ENCODE measurements at regions not wholly inside any gene's neighbourhood (a gene's known extent, or its start where the extent isn't known, plus 50 kb on each side); places are given as distances from the start of the nearest gene placed in this dataset.
"Not testable (repeated sequence)": the region's sequence is repeated elsewhere in the genome, so short reads cannot be mapped to it uniquely, and the experiment has no call there.

- no peak for TF ChIP-seq NFYB (CRISPR knock-in tag; conservative IDR thresholded peaks at IDR 0.05; ENCODE audit: low read depth)
- no peaks in the 10 kb centered on the region for H3K36me3 Mint-ChIP-seq
These were observed 238.9 kb downstream of the PHLDA1 start for GRCh38 chr12:75792687-75793086.

GRCh38 chr12:75790219-75790618 is 241.4 kb downstream of the PHLDA1 start:
- POLR2A ChIA-PET: interaction anchor here (0.5 kb wide), 1 partner anchor 122 kb away, joined by 4 read pairs; no protein-coding TSS in a partner anchor
- Mint-ChIP-seq H3K4me3 (no peak overlapping the region), H3K27me3 (ENCODE audit: low read depth) (no peaks in the 10 kb centered on the region; the same call in 1 of the 2 replicates), H3K4me1 (peaks cover 13% of the 10 kb centered on the region), H3K9me3 (no peaks in the 10 kb centered on the region), H3K36me3 (no peaks in the 10 kb centered on the region), H3K27ac (no peak overlapping the region)
- ATAC-seq: no peak
- TF ChIP-seq ZNF263 (CRISPR knock-in tag; IDR thresholded peaks at IDR 0.05; ENCODE audit: low read depth): no peak
- no peak for TF ChIP-seq PRRX2 (CRISPR knock-in tag; IDR thresholded peaks at IDR 0.05)
- no peak for TF ChIP-seq ZNF671 (CRISPR knock-in tag; IDR thresholded peaks at IDR 0.05)
- no peak for TF ChIP-seq IRF2 (CRISPR knock-in tag; IDR thresholded peaks at IDR 0.05; ENCODE audit: borderline replicate concordance, low read depth)
- no peak for TF ChIP-seq ARID4B (CRISPR knock-in tag; IDR thresholded peaks at IDR 0.05; ENCODE audit: borderline replicate concordance)
- TF ChIP-seq, protein P1, sequence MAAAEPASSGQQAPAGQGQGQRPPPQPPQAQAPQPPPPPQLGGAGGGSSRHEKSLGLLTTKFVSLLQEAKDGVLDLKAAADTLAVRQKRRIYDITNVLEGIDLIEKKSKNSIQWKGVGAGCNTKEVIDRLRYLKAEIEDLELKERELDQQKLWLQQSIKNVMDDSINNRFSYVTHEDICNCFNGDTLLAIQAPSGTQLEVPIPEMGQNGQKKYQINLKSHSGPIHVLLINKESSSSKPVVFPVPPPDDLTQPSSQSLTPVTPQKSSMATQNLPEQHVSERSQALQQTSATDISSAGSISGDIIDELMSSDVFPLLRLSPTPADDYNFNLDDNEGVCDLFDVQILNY (CRISPR knock-in tag; IDR thresholded peaks at IDR 0.05): no peak
- no peak for TF ChIP-seq SP1 (CRISPR knock-in tag; conservative IDR thresholded peaks at IDR 0.05)
- no peak for TF ChIP-seq GRHL2 (CRISPR knock-in tag; IDR thresholded peaks at IDR 0.05; ENCODE audit: insufficient replicate concordance, severe bottlenecking)
- TF ChIP-seq, protein P2, sequence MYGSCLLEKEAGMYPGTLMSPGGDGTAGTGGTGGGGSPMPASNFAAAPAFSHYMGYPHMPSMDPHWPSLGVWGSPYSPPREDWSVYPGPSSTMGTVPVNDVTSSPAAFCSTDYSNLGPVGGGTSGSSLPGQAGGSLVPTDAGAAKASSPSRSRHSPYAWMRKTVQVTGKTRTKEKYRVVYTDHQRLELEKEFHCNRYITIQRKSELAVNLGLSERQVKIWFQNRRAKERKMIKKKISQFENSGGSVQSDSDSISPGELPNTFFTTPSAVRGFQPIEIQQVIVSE (CRISPR knock-in tag; IDR thresholded peaks at IDR 0.05; ENCODE audit: borderline replicate concordance): no peak
- no peak for TF ChIP-seq GABPB1 (CRISPR knock-in tag; IDR thresholded peaks at IDR 0.05)
- TF ChIP-seq ZNF138 (CRISPR knock-in tag; conservative IDR thresholded peaks at IDR 0.05): no peak
- no peak for TF ChIP-seq ZNF532 (CRISPR knock-in tag; IDR thresholded peaks at IDR 0.05; ENCODE audit: borderline replicate concordance)
- no peak for TF ChIP-seq NFATC4 (CRISPR knock-in tag; IDR thresholded peaks at IDR 0.05)
- no peak for TF ChIP-seq CBFB (CRISPR knock-in tag; IDR thresholded peaks at IDR 0.05; ENCODE audit: low read depth)
- TF ChIP-seq, protein P3, sequence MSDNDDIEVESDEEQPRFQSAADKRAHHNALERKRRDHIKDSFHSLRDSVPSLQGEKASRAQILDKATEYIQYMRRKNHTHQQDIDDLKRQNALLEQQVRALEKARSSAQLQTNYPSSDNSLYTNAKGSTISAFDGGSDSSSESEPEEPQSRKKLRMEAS (CRISPR knock-in tag; IDR thresholded peaks at IDR 0.05): no peak
- no peak for TF ChIP-seq KAT7 (CRISPR knock-in tag; IDR thresholded peaks at IDR 0.05; ENCODE audit: borderline replicate concordance)
- TF ChIP-seq JAZF1 (CRISPR knock-in tag; IDR thresholded peaks at IDR 0.05): no peak
- no peak for TF ChIP-seq NFE2L1 (CRISPR knock-in tag; IDR thresholded peaks at IDR 0.05)
- no peak for DNase-seq (ENCODE audit: low spot score)
- CTCF ChIA-PET: no interaction called here

More at GRCh38 chr12:75792687-75793086, 238.9 kb downstream of the PHLDA1 start:
- ATAC-seq (no peak), DNase-seq (ENCODE audit: low spot score) (no peak)
- Mint-ChIP-seq H3K4me1 (peaks cover 13% of the 10 kb centered on the region), H3K27me3 (ENCODE audit: low read depth) (no peaks in the 10 kb centered on the region; the same call in 1 of the 2 replicates), H3K27ac (no peak overlapping the region), H3K9me3 (no peaks in the 10 kb centered on the region), H3K4me3 (no peak overlapping the region)
- POLR2A ChIA-PET: no interaction called here
- CTCF ChIA-PET: no interaction called here

- ATAC-seq; CTCF ChIA-PET; POLR2A ChIA-PET; H3K9me3 Mint-ChIP-seq; H3K36me3 Mint-ChIP-seq; H3K27ac Mint-ChIP-seq; DNase-seq (ENCODE audit: low spot score); H3K4me3 Mint-ChIP-seq; H3K27me3 Mint-ChIP-seq (ENCODE audit: low read depth): not testable (repeated sequence)
- peaks cover 10% of the 10 kb centered on the region for H3K4me1 Mint-ChIP-seq
These were observed 244.4 kb downstream of the PHLDA1 start for GRCh38 chr12:75787146-75787545.

Measured in WTC11 (cell line).